Kidney epithelial cell (primary cell): ENCODE measurements at regions not wholly inside any gene's neighbourhood (a gene's known extent, or its start where the extent isn't known, plus 50 kb on each side); places are given as distances from the start of the nearest gene placed in this dataset.

ENCODE experiments used
- DNase-seq: peaks from one replicate; pipeline ENCODE4 v3.0.0-alpha.2; 2010; ENCODE audit warnings: low read depth
- H3K27me3 ChIP-seq: 2 replicates; pipeline ENCODE4 v1.6.0; 2011; ENCODE audit warnings: low read length; ENCODE audit not compliant: control insufficient read depth, insufficient read depth
- H3K36me3 ChIP-seq: 2 replicates; pipeline ENCODE4 v1.5.1; 2011; ENCODE audit warnings: low read length; ENCODE audit not compliant: control insufficient read depth, insufficient read depth
- H3K4me3 ChIP-seq: 2 replicates; pipeline ENCODE4 v1.5.1; 2011; ENCODE audit warnings: low read depth, mild to moderate bottlenecking, control low read depth, low read length
- CTCF ChIP-seq: IDR thresholded peaks from 2 replicates; pipeline ENCODE4 v1.5.1; 2011; ENCODE audit warnings: mild to moderate bottlenecking, moderate library complexity, low read length, control low read depth, inconsistent platforms; ENCODE audit not compliant: insufficient read depth, poor library complexity, severe bottlenecking

GRCh38 chr20:20765696-20766365, 53.4 kb upstream of the RALGAPA2 start:
- H3K27me3 ChIP-seq, result no peaks in the 10 kb centered on the region
- DNase-seq, result no peak
- no peak overlapping the region for H3K4me3 ChIP-seq
- TF ChIP-seq CTCF, result no peak
- no peaks in the 10 kb centered on the region for H3K36me3 ChIP-seq

GRCh38 chr20:20763650-20764049, 51.2 kb upstream of the RALGAPA2 start:
- no peak overlapping the region for H3K4me3 ChIP-seq
- H3K27me3 ChIP-seq, result no peaks in the 10 kb centered on the region
- H3K36me3 ChIP-seq, result no peaks in the 10 kb centered on the region
- DNase-seq, result no peak
- no peak for TF ChIP-seq CTCF
